HEK293T (cell line): ENCODE measurements at regions not wholly inside any gene's neighbourhood (a gene's known extent, or its start where the extent isn't known, plus 50 kb on each side); places are given as distances from the start of the nearest gene placed in this dataset.

Experiments
- ELF4 ChIP-seq: fragments of 450-650 bp; IDR thresholded peaks from 2 replicates; pipeline ENCODE4 v1.6.1; 2017; ENCODE audit warnings: antibody characterized with exemption
- FOXA1 ChIP-seq: fragments of 450-650 bp; IDR thresholded peaks from 2 replicates; pipeline ENCODE4 v1.6.1; 2016; ENCODE audit warnings: mild to moderate bottlenecking
- FOXK2 ChIP-seq: fragments of 450-650 bp; IDR thresholded peaks from 2 replicates; pipeline ENCODE4 v1.6.1; 2016; ENCODE audit warnings: mild to moderate bottlenecking
- FOXM1 ChIP-seq: fragments of 450-650 bp; IDR thresholded peaks from 2 replicates; pipeline ENCODE4 v1.6.1; 2017; ENCODE audit warnings: mild to moderate bottlenecking, borderline replicate concordance
- HDGF ChIP-seq: fragments of 450-650 bp; IDR thresholded peaks from 2 replicates; pipeline ENCODE4 v1.6.1; 2017; ENCODE audit warnings: antibody characterized with exemption, borderline replicate concordance
- NFRKB ChIP-seq: fragments of 450-650 bp; IDR thresholded peaks from 2 replicates; pipeline ENCODE4 v1.6.1; 2016; ENCODE audit warnings: mild to moderate bottlenecking, moderate library complexity
- SP1 ChIP-seq: fragments of 450-650 bp; IDR thresholded peaks from 2 replicates; pipeline ENCODE4 v1.6.1; 2017
- SUZ12 ChIP-seq: fragments of 450-650 bp; IDR thresholded peaks from 2 replicates; pipeline ENCODE4 v1.6.1; 2016; ENCODE audit warnings: mild to moderate bottlenecking
- TARDBP ChIP-seq: fragments of 450-650 bp; IDR thresholded peaks from 2 replicates; pipeline ENCODE4 v1.6.1; 2016
- ZNF384 ChIP-seq: fragments of 450-650 bp; IDR thresholded peaks from 2 replicates; pipeline ENCODE4 v1.6.1; 2016
- TF ChIP-seq, protein P1 (sequence below): fragments of 450-650 bp; IDR thresholded peaks from 2 replicates; pipeline ENCODE4 v1.6.1; 2016

DNA sequence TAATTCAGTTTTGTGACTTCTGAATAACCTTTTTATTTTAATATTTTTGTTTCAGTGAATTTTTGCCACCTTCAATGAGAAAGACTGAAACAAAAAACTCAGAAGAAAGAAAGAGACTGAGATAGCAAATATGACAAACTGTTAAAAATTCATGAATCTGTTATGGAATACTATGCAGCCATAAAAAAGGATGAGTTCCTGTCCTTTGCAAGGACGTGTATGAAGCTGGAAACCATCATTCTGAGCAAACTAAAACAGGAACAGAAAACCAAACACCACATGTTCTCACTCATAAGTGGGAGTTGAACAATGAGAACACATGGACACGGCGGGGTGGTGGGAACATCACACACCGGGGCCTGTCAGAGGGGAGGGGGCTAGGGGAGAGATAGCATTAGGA, 193.4 kb upstream of the FGGY start:
- TF ChIP-seq TARDBP = no peak
- TF ChIP-seq ELF4 = no peak
- TF ChIP-seq, protein P1, sequence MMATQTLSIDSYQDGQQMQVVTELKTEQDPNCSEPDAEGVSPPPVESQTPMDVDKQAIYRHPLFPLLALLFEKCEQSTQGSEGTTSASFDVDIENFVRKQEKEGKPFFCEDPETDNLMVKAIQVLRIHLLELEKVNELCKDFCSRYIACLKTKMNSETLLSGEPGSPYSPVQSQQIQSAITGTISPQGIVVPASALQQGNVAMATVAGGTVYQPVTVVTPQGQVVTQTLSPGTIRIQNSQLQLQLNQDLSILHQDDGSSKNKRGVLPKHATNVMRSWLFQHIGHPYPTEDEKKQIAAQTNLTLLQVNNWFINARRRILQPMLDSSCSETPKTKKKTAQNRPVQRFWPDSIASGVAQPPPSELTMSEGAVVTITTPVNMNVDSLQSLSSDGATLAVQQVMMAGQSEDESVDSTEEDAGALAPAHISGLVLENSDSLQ = no peak
- no peak for TF ChIP-seq SUZ12
- no peak for TF ChIP-seq NFRKB
- no peak for TF ChIP-seq FOXM1
- no peak for TF ChIP-seq SP1
- TF ChIP-seq ZNF384 = no peak
- TF ChIP-seq HDGF = no peak
- no peak for TF ChIP-seq FOXK2
- TF ChIP-seq FOXA1 = no peak
